ENCODE measurements at regions not wholly inside any gene's neighbourhood (a gene's known extent, or its start where the extent isn't known, plus 50 kb on each side); places are given as distances from the start of the nearest gene placed in this dataset.

DNA sequence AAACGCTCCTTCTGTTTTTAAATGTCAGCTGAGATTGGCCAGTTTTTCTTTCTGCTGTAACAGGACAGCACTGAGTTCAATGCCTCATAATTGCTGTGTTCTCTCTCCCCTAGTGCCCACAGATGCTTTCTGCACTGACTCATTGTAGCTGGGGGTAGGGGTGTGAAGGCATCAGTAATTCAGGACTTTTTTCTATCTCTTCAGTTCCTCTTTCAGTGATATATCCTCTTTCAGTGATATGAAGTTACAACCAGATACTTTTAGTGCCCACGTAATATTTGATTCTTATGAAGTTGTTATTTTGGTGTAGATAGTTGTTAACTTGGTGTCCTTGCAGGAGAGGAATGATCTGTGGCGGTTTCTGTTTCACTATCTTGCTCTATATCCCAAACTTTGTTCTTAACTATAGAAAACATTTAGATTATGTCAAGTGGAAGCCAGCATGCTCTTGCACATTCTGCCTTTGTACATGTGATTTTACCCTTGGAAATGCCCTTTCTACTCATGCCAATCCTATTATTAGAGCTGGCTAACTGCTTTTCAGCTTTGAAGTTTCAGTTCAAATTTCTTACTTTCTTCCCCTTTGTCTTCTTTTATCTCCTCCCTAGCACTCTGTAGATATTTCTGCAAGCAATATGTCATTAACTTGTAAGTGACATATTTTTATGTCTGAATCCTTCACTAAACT lies 1258.4 kb downstream of the FAM133A start:
- TF ChIP-seq, protein P1, sequence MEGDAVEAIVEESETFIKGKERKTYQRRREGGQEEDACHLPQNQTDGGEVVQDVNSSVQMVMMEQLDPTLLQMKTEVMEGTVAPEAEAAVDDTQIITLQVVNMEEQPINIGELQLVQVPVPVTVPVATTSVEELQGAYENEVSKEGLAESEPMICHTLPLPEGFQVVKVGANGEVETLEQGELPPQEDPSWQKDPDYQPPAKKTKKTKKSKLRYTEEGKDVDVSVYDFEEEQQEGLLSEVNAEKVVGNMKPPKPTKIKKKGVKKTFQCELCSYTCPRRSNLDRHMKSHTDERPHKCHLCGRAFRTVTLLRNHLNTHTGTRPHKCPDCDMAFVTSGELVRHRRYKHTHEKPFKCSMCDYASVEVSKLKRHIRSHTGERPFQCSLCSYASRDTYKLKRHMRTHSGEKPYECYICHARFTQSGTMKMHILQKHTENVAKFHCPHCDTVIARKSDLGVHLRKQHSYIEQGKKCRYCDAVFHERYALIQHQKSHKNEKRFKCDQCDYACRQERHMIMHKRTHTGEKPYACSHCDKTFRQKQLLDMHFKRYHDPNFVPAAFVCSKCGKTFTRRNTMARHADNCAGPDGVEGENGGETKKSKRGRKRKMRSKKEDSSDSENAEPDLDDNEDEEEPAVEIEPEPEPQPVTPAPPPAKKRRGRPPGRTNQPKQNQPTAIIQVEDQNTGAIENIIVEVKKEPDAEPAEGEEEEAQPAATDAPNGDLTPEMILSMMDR (IDR thresholded peaks at IDR 0.05) = no peak
- TF ChIP-seq POLR2A (IDR thresholded peaks at IDR 0.05) = no peak
